ENCODE measurements at regions not wholly inside any gene's neighbourhood (a gene's known extent, or its start where the extent isn't known, plus 50 kb on each side); places are given as distances from the start of the nearest gene placed in this dataset.

DNA sequence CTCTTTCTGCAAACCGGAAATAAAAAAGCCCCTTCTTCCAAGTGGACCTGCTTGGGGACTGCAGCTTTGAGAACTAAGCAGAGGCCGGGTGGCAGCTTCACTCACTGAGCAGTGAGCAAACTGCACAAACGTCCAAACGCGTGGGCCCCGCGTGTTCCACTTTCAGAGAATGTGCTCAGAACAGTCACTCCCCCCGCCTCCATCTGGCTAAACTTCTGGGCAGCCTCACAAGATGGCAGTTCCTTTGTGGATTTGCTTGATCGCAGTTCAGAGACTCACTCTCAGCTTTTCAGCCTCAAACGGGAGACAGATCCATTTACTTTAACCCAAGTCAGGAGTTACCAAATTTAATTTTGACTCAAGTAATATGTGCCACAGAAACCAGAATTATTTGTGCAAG lies 216.6 kb downstream of the TLE1 start:
- TF ChIP-seq, protein P1, sequence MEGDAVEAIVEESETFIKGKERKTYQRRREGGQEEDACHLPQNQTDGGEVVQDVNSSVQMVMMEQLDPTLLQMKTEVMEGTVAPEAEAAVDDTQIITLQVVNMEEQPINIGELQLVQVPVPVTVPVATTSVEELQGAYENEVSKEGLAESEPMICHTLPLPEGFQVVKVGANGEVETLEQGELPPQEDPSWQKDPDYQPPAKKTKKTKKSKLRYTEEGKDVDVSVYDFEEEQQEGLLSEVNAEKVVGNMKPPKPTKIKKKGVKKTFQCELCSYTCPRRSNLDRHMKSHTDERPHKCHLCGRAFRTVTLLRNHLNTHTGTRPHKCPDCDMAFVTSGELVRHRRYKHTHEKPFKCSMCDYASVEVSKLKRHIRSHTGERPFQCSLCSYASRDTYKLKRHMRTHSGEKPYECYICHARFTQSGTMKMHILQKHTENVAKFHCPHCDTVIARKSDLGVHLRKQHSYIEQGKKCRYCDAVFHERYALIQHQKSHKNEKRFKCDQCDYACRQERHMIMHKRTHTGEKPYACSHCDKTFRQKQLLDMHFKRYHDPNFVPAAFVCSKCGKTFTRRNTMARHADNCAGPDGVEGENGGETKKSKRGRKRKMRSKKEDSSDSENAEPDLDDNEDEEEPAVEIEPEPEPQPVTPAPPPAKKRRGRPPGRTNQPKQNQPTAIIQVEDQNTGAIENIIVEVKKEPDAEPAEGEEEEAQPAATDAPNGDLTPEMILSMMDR (conservative IDR thresholded peaks at IDR 0.05) = no peak
- no peak for TF ChIP-seq EZH2 (IDR thresholded peaks at IDR 0.05; ENCODE audit: low read depth)
